ENCODE measurements at regions not wholly inside any gene's neighbourhood (a gene's known extent, or its start where the extent isn't known, plus 50 kb on each side); places are given as distances from the start of the nearest gene placed in this dataset.

- Histone ChIP-seq H3K4me3 (ENCODE audit: low read length) (no peak overlapping the region), H3K27me3 (ENCODE audit: low read length) (no peaks in the 10 kb centered on the region), H3F3A (ENCODE audit: low read length, unreplicated experiment) (no peaks in the 10 kb centered on the region), H3K4me1 (ENCODE audit: insufficient read depth, low read length) (peaks cover 41% of the 10 kb centered on the region), H4K20me1 (ENCODE audit: low read length) (no peaks in the 10 kb centered on the region), H3K27ac (ENCODE audit: low read length) (no peak overlapping the region), H3K36me3 (ENCODE audit: low read depth, low read length) (no peaks in the 10 kb centered on the region), H3K9me3 (ENCODE audit: low read length) (no peaks in the 10 kb centered on the region), H2AFZ (ENCODE audit: low read length) (no peak overlapping the region), H3K79me2 (ENCODE audit: low read length) (no peaks in the 10 kb centered on the region), H3K9me2 (replicated peaks; ENCODE audit: low read length) (no peaks in the 10 kb centered on the region), H3K9ac (ENCODE audit: low read length) (no peak overlapping the region), H3K4me2 (ENCODE audit: low read length) (no peak overlapping the region)
- BruUV-seq (replicated peaks), result no TSS peak
- no peak for ATAC-seq
- TF ChIP-seq CTCF (conservative IDR thresholded peaks at IDR 0.05; ENCODE audit: low read depth, low read length), result no peak
- TF ChIP-seq EZH2 (IDR thresholded peaks at IDR 0.05; ENCODE audit: low read length, unreplicated experiment), result no peak
- no peak for TF ChIP-seq EZH2phosphoT487 (IDR thresholded peaks at IDR 0.05; ENCODE audit: borderline replicate concordance, low read length)
- ChIA-PET POLR2A (ENCODE audit: unreplicated experiment) (interaction anchor here (0.6 kb wide), 1 partner anchor 197 kb away, joined by 8 read pairs; no protein-coding TSS in a partner anchor), CTCF (no interaction called here)
- intact Hi-C loops (cut with micrococcal nuclease), result loop anchor here (10.0 kb wide), 1 partner anchor 1355 kb away; no protein-coding TSS in a partner anchor
- no peak for DNase-seq
Observed at GRCh38 chr14:65279958-65280357, 132.6 kb upstream of the FUT8 start.

GRCh38 chr14:65280653-65281052, 131.9 kb upstream of the FUT8 start:
- no peaks in the 10 kb centered on the region for H3K36me3 ChIP-seq (ENCODE audit: low read depth, low read length)
- no peaks in the 10 kb centered on the region for H3K9me3 ChIP-seq (ENCODE audit: low read length)
- no peak overlapping the region for H3K4me3 ChIP-seq (ENCODE audit: low read length)
- no peak overlapping the region for H3K4me2 ChIP-seq (ENCODE audit: low read length)
- no peaks in the 10 kb centered on the region for H3K27me3 ChIP-seq (ENCODE audit: low read length)
- ChIA-PET POLR2A (ENCODE audit: unreplicated experiment) (no interaction called here), CTCF (no interaction called here)
- H2AFZ ChIP-seq (ENCODE audit: low read length), result no peak overlapping the region
- H3K9ac ChIP-seq (ENCODE audit: low read length), result no peak overlapping the region
- H3K9me2 ChIP-seq (replicated peaks; ENCODE audit: low read length), result no peaks in the 10 kb centered on the region
- DNase-seq (no peak), ATAC-seq (no peak)
- no peaks in the 10 kb centered on the region for H4K20me1 ChIP-seq (ENCODE audit: low read length)
- H3K79me2 ChIP-seq (ENCODE audit: low read length), result no peaks in the 10 kb centered on the region
- H3F3A ChIP-seq (ENCODE audit: low read length, unreplicated experiment), result no peaks in the 10 kb centered on the region
- intact Hi-C loops (cut with micrococcal nuclease), result no loop called here
- peaks cover 41% of the 10 kb centered on the region for H3K4me1 ChIP-seq (ENCODE audit: insufficient read depth, low read length)
- no TSS peak for BruUV-seq (replicated peaks)
- no peak overlapping the region for H3K27ac ChIP-seq (ENCODE audit: low read length)
- TF ChIP-seq EZH2phosphoT487 (IDR thresholded peaks at IDR 0.05; ENCODE audit: borderline replicate concordance, low read length) (no peak), CTCF (conservative IDR thresholded peaks at IDR 0.05; ENCODE audit: low read depth, low read length) (no peak), EZH2 (IDR thresholded peaks at IDR 0.05; ENCODE audit: low read length, unreplicated experiment) (no peak)

- DNase-seq (no peak), ATAC-seq (peak; percentile 57)
- H3K27me3 ChIP-seq (ENCODE audit: low read length), result no peaks in the 10 kb centered on the region
Observed at GRCh38 chr14:65281991-65282895, 130.3 kb upstream of the FUT8 start.

More at GRCh38 chr14:65281991-65282895, 130.3 kb upstream of the FUT8 start:
- H4K20me1 ChIP-seq (ENCODE audit: low read length), result no peaks in the 10 kb centered on the region
- no TSS peak for BruUV-seq (replicated peaks)
- no peaks in the 10 kb centered on the region for H3K36me3 ChIP-seq (ENCODE audit: low read depth, low read length)
- H3K4me2 ChIP-seq (ENCODE audit: low read length), result no peak overlapping the region
- POLR2A ChIA-PET (ENCODE audit: unreplicated experiment), result no interaction called here
- peak overlapping the region; percentile 43 for H2AFZ ChIP-seq (ENCODE audit: low read length)
- H3F3A ChIP-seq (ENCODE audit: low read length, unreplicated experiment), result no peaks in the 10 kb centered on the region
- no peaks in the 10 kb centered on the region for H3K9me3 ChIP-seq (ENCODE audit: low read length)
- no peak for TF ChIP-seq EZH2phosphoT487 (IDR thresholded peaks at IDR 0.05; ENCODE audit: borderline replicate concordance, low read length)
- TF ChIP-seq EZH2 (IDR thresholded peaks at IDR 0.05; ENCODE audit: low read length, unreplicated experiment), result no peak
- no peak for TF ChIP-seq CTCF (conservative IDR thresholded peaks at IDR 0.05; ENCODE audit: low read depth, low read length)
- no peak overlapping the region for H3K4me3 ChIP-seq (ENCODE audit: low read length)
- H3K79me2 ChIP-seq (ENCODE audit: low read length), result no peaks in the 10 kb centered on the region
- intact Hi-C loops (cut with micrococcal nuclease), result loop anchor here (2.0 kb wide), 1 partner anchor 23 kb away; no protein-coding TSS in a partner anchor
- no peaks in the 10 kb centered on the region for H3K9me2 ChIP-seq (replicated peaks; ENCODE audit: low read length)
- no peak overlapping the region for H3K9ac ChIP-seq (ENCODE audit: low read length)
- peaks cover 30% of the 10 kb centered on the region for H3K4me1 ChIP-seq (ENCODE audit: insufficient read depth, low read length)
- H3K27ac ChIP-seq (ENCODE audit: low read length), result no peak overlapping the region
- CTCF ChIA-PET, result no interaction called here
